Neural progenitor cell (in vitro differentiated cells): ENCODE measurements at regions not wholly inside any gene's neighbourhood (a gene's known extent, or its start where the extent isn't known, plus 50 kb on each side); places are given as distances from the start of the nearest gene placed in this dataset.

Experiments
- DNase-seq: peaks from one replicate; pipeline ENCODE4 v3.0.0-alpha.2; 2016; ENCODE audit warnings: low spot score
- H2AFZ ChIP-seq: fragments of 200-600 bp; sonication (generic); replicated peaks from 2 replicates; pipeline ENCODE4 v1.6.1; 2016; ENCODE audit warnings: antibody characterized with exemption
- H3F3A ChIP-seq: fragments of 200-600 bp; sonication (generic); 2 replicates; pipeline ENCODE4 v1.6.1; 2016; ENCODE audit warnings: antibody characterized with exemption, low read depth
- H3K27ac ChIP-seq: fragments of 200-600 bp; sonication (generic); 2 replicates; pipeline ENCODE4 v1.5.1; 2016; ENCODE audit warnings: mild to moderate bottlenecking
- H3K27me3 ChIP-seq: fragments of 200-600 bp; sonication (generic); 2 replicates; pipeline ENCODE4 v1.6.1; 2016; ENCODE audit warnings: mild to moderate bottlenecking, moderate library complexity
- H3K36me3 ChIP-seq: fragments of 200-600 bp; sonication (generic); 2 replicates; pipeline ENCODE4 v1.5.1; 2016
- H3K4me1 ChIP-seq: fragments of 200-600 bp; sonication (generic); 2 replicates; pipeline ENCODE4 v1.6.1; 2016; ENCODE audit warnings: mixed run types
- H3K4me2 ChIP-seq: fragments of 200-600 bp; sonication (generic); 2 replicates; pipeline ENCODE4 v1.6.1; 2016
- H3K4me3 ChIP-seq: fragments of 200-600 bp; sonication (generic); 2 replicates; pipeline ENCODE4 v1.5.1; 2016
- H3K79me2 ChIP-seq: fragments of 200-600 bp; sonication (generic); 2 replicates; pipeline ENCODE4 v1.6.1; 2016; ENCODE audit warnings: low read depth
- H3K9ac ChIP-seq: fragments of 200-600 bp; sonication (generic); 2 replicates; pipeline ENCODE4 v1.6.1; 2016
- H3K9me3 ChIP-seq: fragments of 200-600 bp; sonication (generic); 2 replicates; pipeline ENCODE4 v1.5.1; 2016; ENCODE audit warnings: low read depth
- H4K20me1 ChIP-seq: fragments of 200-600 bp; sonication (generic); 2 replicates; pipeline ENCODE4 v1.6.1; 2016; ENCODE audit warnings: low read depth
- H3K27ac Mint-ChIP-seq: 3 replicates; pipeline ENCODE4 v1.8.0; 2021; ENCODE audit warnings: mixed read lengths
- H3K27me3 Mint-ChIP-seq: 2 replicates; pipeline ENCODE4 v1.8.0; 2022; ENCODE audit warnings: low read depth, mild to moderate bottlenecking, inconsistent platforms, moderate library complexity, mixed read lengths; ENCODE audit not compliant: insufficient read depth
- H3K36me3 Mint-ChIP-seq: 3 replicates; pipeline ENCODE4 v1.8.0; 2021; ENCODE audit warnings: mixed read lengths
- H3K4me1 Mint-ChIP-seq: 3 replicates; pipeline ENCODE4 v1.8.0; 2021; ENCODE audit warnings: mixed read lengths
- H3K4me3 Mint-ChIP-seq: 3 replicates; pipeline ENCODE4 v1.8.0; 2021; ENCODE audit warnings: mild to moderate bottlenecking, moderate library complexity, mixed read lengths
- H3K9me3 Mint-ChIP-seq: 3 replicates; pipeline ENCODE4 v1.8.0; 2020; ENCODE audit warnings: mixed read lengths
- CTCF ChIP-seq: fragments of 200-600 bp; sonication (generic); IDR thresholded peaks from 2 replicates; pipeline ENCODE4 v1.5.1; 2017; ENCODE audit warnings: antibody characterized with exemption, mild to moderate bottlenecking
- EZH2 ChIP-seq: fragments of 200-600 bp; sonication (generic); IDR thresholded peaks from 2 replicates; pipeline ENCODE4 v1.6.1; 2017; ENCODE audit warnings: antibody characterized with exemption, mild to moderate bottlenecking, moderate library complexity
- EZH2phosphoT487 ChIP-seq: fragments of 200-600 bp; sonication (generic); IDR thresholded peaks from 2 replicates; pipeline ENCODE4 v1.6.1; 2017; ENCODE audit warnings: antibody characterized with exemption

DNA sequence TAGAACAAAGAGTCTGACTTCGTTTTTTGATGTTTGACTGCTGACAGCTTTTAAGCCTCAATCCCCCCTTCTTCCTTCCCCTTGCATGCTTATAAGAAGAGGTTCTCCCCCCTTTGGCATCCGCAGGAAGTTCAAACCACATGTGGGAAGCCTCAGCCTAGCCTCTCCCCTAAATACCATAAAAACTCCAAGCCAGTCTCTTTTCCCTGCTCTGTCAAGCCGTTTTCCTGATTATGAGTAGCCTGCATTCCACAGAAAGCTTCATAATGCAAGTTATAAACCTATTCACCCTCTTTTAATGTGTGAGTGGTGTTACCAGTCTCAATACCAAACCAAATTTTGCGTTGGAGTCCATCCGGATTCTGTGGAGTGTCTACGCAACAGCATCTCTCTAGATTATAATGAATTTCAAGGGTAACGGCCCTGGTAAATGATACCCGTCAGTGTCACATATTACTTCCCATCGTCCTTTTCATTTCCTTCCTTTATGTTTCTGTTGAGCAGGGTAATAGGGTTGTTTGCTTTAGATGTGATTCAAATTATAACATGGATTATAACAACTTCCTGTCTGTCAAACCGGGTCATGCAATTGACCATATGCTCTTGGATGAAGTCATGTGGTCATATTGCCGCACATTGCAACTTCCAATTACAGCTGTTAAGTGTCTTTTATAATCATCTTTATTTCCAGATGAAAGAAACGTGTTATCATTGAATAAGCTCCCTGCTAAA is 717.5 kb downstream of the RWDD3 start:
- Histone ChIP-seq H3K9me3 (no peaks in the 10 kb centered on the region), H3K4me3 (no peak overlapping the region), H3K4me1 (no peaks in the 10 kb centered on the region), H3K27ac (no peak overlapping the region), H3F3A (no peaks in the 10 kb centered on the region), H3K36me3 (no peaks in the 10 kb centered on the region), H2AFZ (peak overlapping the region; percentile 30), H3K9ac (no peak overlapping the region), H3K79me2 (no peaks in the 10 kb centered on the region), H3K27me3 (no peaks in the 10 kb centered on the region), H3K4me2 (no peak overlapping the region), H4K20me1 (no peaks in the 10 kb centered on the region)
- DNase-seq = no peak
- Mint-ChIP-seq H3K4me1 (peaks cover 4% of the 10 kb centered on the region), H3K36me3 (no peaks in the 10 kb centered on the region), H3K27me3 (no peaks in the 10 kb centered on the region), H3K9me3 (no peaks in the 10 kb centered on the region), H3K4me3 (no peak overlapping the region), H3K27ac (peak overlapping the region; percentile 16)
- no peak for TF ChIP-seq EZH2phosphoT487
- no peak for TF ChIP-seq EZH2
- TF ChIP-seq CTCF = no peak

- no peak overlapping the region for H3K27ac ChIP-seq
- DNase-seq = peak; percentile 37
- no peak overlapping the region for H3K4me3 Mint-ChIP-seq
Measured at GRCh38 chr1:95953015-95953414, 719.0 kb downstream of the RWDD3 start.

GRCh38 chr1:95954585-95954984 is 720.6 kb downstream of the RWDD3 start:
- no peaks in the 10 kb centered on the region for H4K20me1 ChIP-seq
- no peaks in the 10 kb centered on the region for H3K79me2 ChIP-seq
- TF ChIP-seq EZH2 (no peak), CTCF (no peak), EZH2phosphoT487 (no peak)
- no peaks in the 10 kb centered on the region for H3K9me3 ChIP-seq
- no peak overlapping the region for H3K4me2 ChIP-seq
- H3K9ac ChIP-seq = no peak overlapping the region
- H3K4me3 ChIP-seq = no peak overlapping the region
- no peak overlapping the region for H2AFZ ChIP-seq
- no peaks in the 10 kb centered on the region for H3K27me3 ChIP-seq
- H3K36me3 ChIP-seq = no peaks in the 10 kb centered on the region
- H3K36me3 Mint-ChIP-seq = no peaks in the 10 kb centered on the region
- no peaks in the 10 kb centered on the region for H3K27me3 Mint-ChIP-seq
- H3K4me1 Mint-ChIP-seq = peaks cover 4% of the 10 kb centered on the region
- H3F3A ChIP-seq = no peaks in the 10 kb centered on the region
- no peak overlapping the region for H3K27ac Mint-ChIP-seq
- peaks cover 2% of the 10 kb centered on the region for H3K9me3 Mint-ChIP-seq
- no peaks in the 10 kb centered on the region for H3K4me1 ChIP-seq
- H3K27ac ChIP-seq = no peak overlapping the region
- no peak for DNase-seq
- H3K4me3 Mint-ChIP-seq = no peak overlapping the region

More at GRCh38 chr1:95953015-95953414, 719.0 kb downstream of the RWDD3 start:
- H3K27me3 Mint-ChIP-seq = no peaks in the 10 kb centered on the region
- no peak overlapping the region for H3K27ac Mint-ChIP-seq
- Histone ChIP-seq H3K4me1 (no peaks in the 10 kb centered on the region), H3K9me3 (no peaks in the 10 kb centered on the region), H2AFZ (no peak overlapping the region), H3K27me3 (no peaks in the 10 kb centered on the region), H3F3A (no peaks in the 10 kb centered on the region), H4K20me1 (no peaks in the 10 kb centered on the region), H3K4me2 (no peak overlapping the region), H3K9ac (no peak overlapping the region), H3K4me3 (no peak overlapping the region), H3K79me2 (no peaks in the 10 kb centered on the region), H3K36me3 (no peaks in the 10 kb centered on the region)
- peaks cover 4% of the 10 kb centered on the region for H3K4me1 Mint-ChIP-seq
- H3K9me3 Mint-ChIP-seq = no peaks in the 10 kb centered on the region
- no peak for TF ChIP-seq EZH2phosphoT487
- peak; percentile 47 for TF ChIP-seq CTCF
- TF ChIP-seq EZH2 = no peak
- no peaks in the 10 kb centered on the region for H3K36me3 Mint-ChIP-seq
